ENCODE measurements at regions not wholly inside any gene's neighbourhood (a gene's known extent, or its start where the extent isn't known, plus 50 kb on each side); places are given as distances from the start of the nearest gene placed in this dataset.

GRCh38 chr7:18356191-18356645, 139.3 kb upstream of the HDAC9 start:
- peak; percentile 55 for DNase-seq (ENCODE audit: low read depth)
- no peak overlapping the region for H3K4me3 ChIP-seq (replicated peaks; ENCODE audit: low read depth, low read length)
- peak; percentile 55 for TF ChIP-seq CTCF (IDR thresholded peaks at IDR 0.05; ENCODE audit: low read length, missing control alignments)

DNA sequence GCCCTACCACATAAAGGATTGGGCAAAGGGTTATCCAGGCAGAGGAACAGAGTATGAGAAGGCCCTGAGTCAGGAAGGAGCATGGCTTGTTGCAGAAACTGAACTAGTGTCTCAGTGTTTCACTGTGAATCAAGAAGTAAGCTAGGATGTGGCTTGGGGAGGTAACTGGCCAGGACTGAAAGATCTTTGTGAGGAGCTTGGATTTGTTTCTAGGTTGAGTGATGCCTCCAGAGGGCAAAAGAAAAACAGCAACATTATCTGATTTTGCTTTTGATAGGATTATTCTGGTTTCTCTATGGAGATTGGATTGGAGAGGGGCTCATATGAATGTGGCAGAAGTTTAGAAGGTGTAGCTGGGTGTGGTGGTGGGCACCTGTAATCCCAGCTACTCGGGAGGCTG, 137.9 kb upstream of the HDAC9 start:
- no peak for DNase-seq (ENCODE audit: low read depth)
- peak; percentile 23 for TF ChIP-seq CTCF (IDR thresholded peaks at IDR 0.05; ENCODE audit: low read length, missing control alignments)

DNA sequence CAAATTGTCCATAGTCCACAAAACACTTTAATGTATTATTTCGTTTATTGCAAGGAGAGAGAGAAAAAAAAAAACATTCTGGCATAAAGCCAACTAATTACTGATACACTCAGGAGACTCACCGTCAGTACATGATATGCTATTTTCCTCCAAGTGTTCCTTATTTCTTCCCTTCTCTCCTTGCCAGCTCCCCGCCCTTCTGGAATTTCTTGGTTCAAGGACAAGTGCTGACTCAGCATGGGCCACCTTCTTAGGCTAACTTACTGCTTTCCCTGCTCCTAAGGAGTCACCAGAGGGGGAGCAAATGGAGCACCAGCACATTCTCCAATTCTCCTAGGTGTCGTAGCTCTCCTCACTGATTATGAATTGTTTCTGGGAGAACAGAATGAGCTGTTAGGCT, 133.8 kb upstream of the HDAC9 start:
- H3K4me3 ChIP-seq (replicated peaks; ENCODE audit: low read depth, low read length), result no peak overlapping the region
- peak; percentile 1 for TF ChIP-seq CTCF (IDR thresholded peaks at IDR 0.05; ENCODE audit: low read length, missing control alignments)
- DNase-seq (ENCODE audit: low read depth), result peak; percentile 38

More for the DNA sequence above, 137.9 kb upstream of the HDAC9 start:
- H3K4me3 ChIP-seq (replicated peaks; ENCODE audit: low read depth, low read length), result no peak overlapping the region

- no peak for DNase-seq (ENCODE audit: low read depth)
- TF ChIP-seq CTCF (IDR thresholded peaks at IDR 0.05; ENCODE audit: low read length, missing control alignments), result no peak
- H3K4me3 ChIP-seq (replicated peaks; ENCODE audit: low read depth, low read length), result no peak overlapping the region
Measured at GRCh38 chr7:18363751-18364380, 131.7 kb upstream of the HDAC9 start.

DNA sequence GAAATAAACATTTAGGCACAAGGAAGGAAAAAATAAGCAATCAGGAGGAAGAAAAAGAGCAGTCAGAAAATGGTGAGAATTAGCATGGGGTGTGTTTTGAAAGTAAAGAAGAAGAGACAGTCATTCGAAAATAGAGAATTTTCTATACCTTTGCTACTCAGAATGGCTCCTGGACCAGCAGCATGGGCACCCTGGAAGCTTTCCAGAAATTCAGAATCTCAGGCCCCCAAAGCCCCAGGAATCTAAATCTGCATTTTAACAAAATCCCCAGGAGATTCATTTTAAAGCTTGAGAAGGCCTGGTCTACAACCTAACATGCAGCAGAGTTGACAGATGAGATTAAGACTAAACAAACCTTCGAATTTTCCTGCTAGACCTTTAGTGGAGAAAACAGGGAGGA, 131.2 kb upstream of the HDAC9 start:
- DNase-seq (ENCODE audit: low read depth), result no peak

GRCh38 chr7:18366394-18366793, 129.2 kb upstream of the HDAC9 start:
- no peak overlapping the region for H3K4me3 ChIP-seq (replicated peaks; ENCODE audit: low read depth, low read length)
- DNase-seq (ENCODE audit: low read depth), result no peak
- no peak for TF ChIP-seq CTCF (IDR thresholded peaks at IDR 0.05; ENCODE audit: low read length, missing control alignments)

More for the DNA sequence above, 131.2 kb upstream of the HDAC9 start:
- no peak for TF ChIP-seq CTCF (IDR thresholded peaks at IDR 0.05; ENCODE audit: low read length, missing control alignments)
- no peak overlapping the region for H3K4me3 ChIP-seq (replicated peaks; ENCODE audit: low read depth, low read length)

GRCh38 chr7:18369011-18369410, 126.5 kb upstream of the HDAC9 start:
- no peak overlapping the region for H3K4me3 ChIP-seq (replicated peaks; ENCODE audit: low read depth, low read length)
- TF ChIP-seq CTCF (IDR thresholded peaks at IDR 0.05; ENCODE audit: low read length, missing control alignments), result no peak
- no peak for DNase-seq (ENCODE audit: low read depth)
